Mesothelial cell of epicardium (in vitro differentiated cells): ENCODE measurements at regions not wholly inside any gene's neighbourhood (a gene's known extent, or its start where the extent isn't known, plus 50 kb on each side); places are given as distances from the start of the nearest gene placed in this dataset.
"Not testable (repeated sequence)": the region's sequence is repeated elsewhere in the genome, so short reads cannot be mapped to it uniquely, and the experiment has no call there.

Experiments
- DNase-seq, 2 experiments: peaks; one replicate each; pipeline ENCODE4 v3.0.0; 2021; ENCODE audit warnings: low spot score in 2 of 2; ENCODE audit not compliant: unreplicated experiment in 2 of 2
- H3K27ac Mint-ChIP-seq: 2 replicates; pipeline ENCODE4 v1.8.0; 2021; ENCODE audit warnings: mixed read lengths
- H3K27me3 Mint-ChIP-seq: 2 replicates; pipeline ENCODE4 v1.8.0; 2021; ENCODE audit warnings: low read depth, mixed read lengths
- H3K36me3 Mint-ChIP-seq: 2 replicates; pipeline ENCODE4 v1.8.0; 2021; ENCODE audit warnings: mixed read lengths
- H3K4me1 Mint-ChIP-seq: 2 replicates; pipeline ENCODE4 v1.8.0; 2021; ENCODE audit warnings: mixed read lengths
- H3K4me3 Mint-ChIP-seq: 2 replicates; pipeline ENCODE4 v1.8.0; 2021; ENCODE audit warnings: mild to moderate bottlenecking, moderate library complexity, mixed read lengths
- H3K9me3 Mint-ChIP-seq: 2 replicates; pipeline ENCODE4 v1.8.0; 2021; ENCODE audit warnings: mixed read lengths
- TF ChIP-seq, protein P1 (sequence below): fragments of 200-600 bp; sonication (generic); IDR thresholded peaks from one replicate; pipeline ENCODE4 v1.5.0; 2021; ENCODE audit warnings: antibody characterized with exemption; ENCODE audit not compliant: unreplicated experiment

DNA sequence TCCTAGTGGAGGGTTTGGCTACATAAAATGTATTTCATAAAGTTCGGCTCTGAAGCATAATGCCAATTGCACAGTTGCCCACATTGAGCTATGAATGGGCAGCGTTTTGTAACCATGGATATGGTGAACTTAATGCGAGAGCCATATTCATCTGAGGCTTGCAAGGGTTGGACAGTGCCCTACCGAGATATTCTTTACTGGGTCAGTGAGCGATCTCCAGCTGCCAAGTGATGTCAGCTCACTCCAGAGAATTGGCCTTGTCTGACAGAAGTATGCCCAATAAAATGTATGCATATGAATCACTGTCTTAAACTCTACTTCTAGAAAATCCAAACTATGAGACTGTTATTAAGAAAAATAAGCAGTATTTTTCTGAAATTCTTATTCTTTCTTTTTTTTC is 719.6 kb upstream of the CDH18 start:
- H3K27me3 Mint-ChIP-seq, H3K36me3 Mint-ChIP-seq, H3K9me3 Mint-ChIP-seq, DNase-seq, H3K4me1 Mint-ChIP-seq, H3K4me3 Mint-ChIP-seq, H3K27ac Mint-ChIP-seq: not testable (repeated sequence)

GRCh38 chr5:20694121-20694520 is 706.1 kb upstream of the CDH18 start:
- Mint-ChIP-seq H3K27ac (no peak overlapping the region), H3K27me3 (no peaks in the 10 kb centered on the region), H3K36me3 (no peaks in the 10 kb centered on the region), H3K4me3 (no peak overlapping the region), H3K4me1 (no peaks in the 10 kb centered on the region), H3K9me3 (peaks cover 7% of the 10 kb centered on the region)
- TF ChIP-seq, protein P1, sequence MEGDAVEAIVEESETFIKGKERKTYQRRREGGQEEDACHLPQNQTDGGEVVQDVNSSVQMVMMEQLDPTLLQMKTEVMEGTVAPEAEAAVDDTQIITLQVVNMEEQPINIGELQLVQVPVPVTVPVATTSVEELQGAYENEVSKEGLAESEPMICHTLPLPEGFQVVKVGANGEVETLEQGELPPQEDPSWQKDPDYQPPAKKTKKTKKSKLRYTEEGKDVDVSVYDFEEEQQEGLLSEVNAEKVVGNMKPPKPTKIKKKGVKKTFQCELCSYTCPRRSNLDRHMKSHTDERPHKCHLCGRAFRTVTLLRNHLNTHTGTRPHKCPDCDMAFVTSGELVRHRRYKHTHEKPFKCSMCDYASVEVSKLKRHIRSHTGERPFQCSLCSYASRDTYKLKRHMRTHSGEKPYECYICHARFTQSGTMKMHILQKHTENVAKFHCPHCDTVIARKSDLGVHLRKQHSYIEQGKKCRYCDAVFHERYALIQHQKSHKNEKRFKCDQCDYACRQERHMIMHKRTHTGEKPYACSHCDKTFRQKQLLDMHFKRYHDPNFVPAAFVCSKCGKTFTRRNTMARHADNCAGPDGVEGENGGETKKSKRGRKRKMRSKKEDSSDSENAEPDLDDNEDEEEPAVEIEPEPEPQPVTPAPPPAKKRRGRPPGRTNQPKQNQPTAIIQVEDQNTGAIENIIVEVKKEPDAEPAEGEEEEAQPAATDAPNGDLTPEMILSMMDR = no peak
- DNase-seq = no peak

DNA sequence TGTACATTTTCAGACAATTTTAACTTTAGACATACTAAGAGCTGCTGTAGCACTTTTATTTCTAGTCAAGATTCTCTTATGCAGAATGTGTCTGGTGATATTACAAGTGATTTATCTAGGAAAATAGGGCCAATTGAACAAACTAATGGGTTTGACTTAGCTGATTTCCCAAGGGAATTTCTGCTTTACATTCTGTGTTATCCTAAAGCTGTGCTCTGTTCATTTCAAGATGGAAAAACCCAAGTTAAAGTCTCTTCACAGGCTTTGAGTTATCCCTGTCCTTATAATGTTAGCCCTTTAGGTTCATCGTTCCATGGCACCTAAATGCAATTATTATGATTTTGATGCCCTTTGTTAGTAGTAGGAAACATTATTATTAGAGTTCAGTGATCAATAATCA is 704.9 kb upstream of the CDH18 start:
- Mint-ChIP-seq H3K4me1 (no peaks in the 10 kb centered on the region), H3K4me3 (no peak overlapping the region), H3K9me3 (peaks cover 7% of the 10 kb centered on the region), H3K27ac (no peak overlapping the region), H3K27me3 (no peaks in the 10 kb centered on the region), H3K36me3 (no peaks in the 10 kb centered on the region)
- TF ChIP-seq, protein P1 = no peak
- no peak for DNase-seq

GRCh38 chr5:20683241-20683940 is 695.4 kb upstream of the CDH18 start:
- H3K4me1 Mint-ChIP-seq = peaks cover 9% of the 10 kb centered on the region
- H3K36me3 Mint-ChIP-seq = no peaks in the 10 kb centered on the region

DNA sequence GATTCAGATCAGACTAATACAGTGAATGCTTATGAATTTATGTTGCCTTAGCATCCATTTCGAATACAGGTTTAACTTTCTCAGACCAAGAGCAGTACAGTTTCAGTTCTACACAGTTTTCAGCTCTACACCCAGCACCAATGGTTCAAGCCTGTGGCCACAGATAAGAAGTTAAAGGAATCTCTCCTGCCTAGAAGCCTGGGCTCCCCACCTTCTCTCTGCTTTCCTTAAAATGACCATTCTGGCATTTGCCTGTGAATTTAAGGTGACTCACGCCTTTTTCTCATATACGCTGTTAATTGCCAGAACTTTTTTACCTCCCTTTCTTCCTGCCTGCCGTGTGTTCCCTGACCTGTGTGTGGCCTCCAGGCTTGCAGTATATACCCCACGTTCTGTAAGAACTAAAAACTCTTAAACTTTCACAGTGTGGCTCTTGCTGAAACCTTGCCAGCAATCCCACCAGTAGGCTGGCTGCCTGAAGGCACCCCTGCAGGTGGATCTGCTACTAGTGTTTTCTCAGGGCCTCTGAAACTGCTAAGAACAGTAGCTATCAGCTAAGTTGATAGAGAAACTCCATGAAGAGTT is 692.8 kb upstream of the CDH18 start:
- H3K9me3 Mint-ChIP-seq = peaks cover 3% of the 10 kb centered on the region
- H3K36me3 Mint-ChIP-seq = no peaks in the 10 kb centered on the region
- H3K4me1 Mint-ChIP-seq = peaks cover 9% of the 10 kb centered on the region
- DNase-seq = no peak
- H3K27me3 Mint-ChIP-seq = no peaks in the 10 kb centered on the region
- no peak overlapping the region for H3K4me3 Mint-ChIP-seq
- TF ChIP-seq, protein P1 = no peak
- H3K27ac Mint-ChIP-seq = no peak overlapping the region

More at GRCh38 chr5:20683241-20683940, 695.4 kb upstream of the CDH18 start:
- DNase-seq = no peak
- H3K4me3 Mint-ChIP-seq = no peak overlapping the region
- peaks cover 5% of the 10 kb centered on the region for H3K9me3 Mint-ChIP-seq
- H3K27ac Mint-ChIP-seq = peak overlapping the region; percentile 5
- TF ChIP-seq, protein P1 = no peak
- H3K27me3 Mint-ChIP-seq = no peaks in the 10 kb centered on the region

DNA sequence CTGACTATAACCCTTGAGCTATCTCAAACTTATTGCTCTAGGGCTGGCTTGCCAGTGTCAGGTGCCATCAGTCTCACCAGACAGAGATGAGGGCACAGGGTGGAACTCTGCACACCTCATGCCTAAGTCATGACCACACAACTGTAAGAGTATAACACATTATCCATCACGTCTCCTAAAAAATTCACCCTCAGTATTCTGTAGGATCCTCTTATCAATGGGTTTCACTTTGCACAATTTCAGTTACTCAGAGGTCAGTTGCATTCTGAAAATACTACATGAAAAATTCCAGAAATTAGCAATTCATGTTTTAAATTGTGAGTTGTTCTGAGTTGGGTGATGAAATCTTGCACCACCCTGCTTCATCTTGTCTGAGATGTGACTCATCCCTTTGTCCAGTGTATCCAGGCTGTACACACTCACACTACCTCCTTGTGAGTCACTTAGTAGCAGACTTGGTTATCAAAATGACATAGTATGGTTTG is 690.9 kb upstream of the CDH18 start:
- Mint-ChIP-seq H3K36me3 (no peaks in the 10 kb centered on the region), H3K4me3 (no peak overlapping the region)

More for the DNA sequence above, 690.9 kb upstream of the CDH18 start:
- Mint-ChIP-seq H3K9me3 (peaks cover 4% of the 10 kb centered on the region), H3K4me1 (peaks cover 9% of the 10 kb centered on the region), H3K27me3 (no peaks in the 10 kb centered on the region), H3K27ac (no peak overlapping the region)
- no peak for DNase-seq
- TF ChIP-seq, protein P1 = no peak
